ENCODE measurements at regions not wholly inside any gene's neighbourhood (a gene's known extent, or its start where the extent isn't known, plus 50 kb on each side); places are given as distances from the start of the nearest gene placed in this dataset.

DNA sequence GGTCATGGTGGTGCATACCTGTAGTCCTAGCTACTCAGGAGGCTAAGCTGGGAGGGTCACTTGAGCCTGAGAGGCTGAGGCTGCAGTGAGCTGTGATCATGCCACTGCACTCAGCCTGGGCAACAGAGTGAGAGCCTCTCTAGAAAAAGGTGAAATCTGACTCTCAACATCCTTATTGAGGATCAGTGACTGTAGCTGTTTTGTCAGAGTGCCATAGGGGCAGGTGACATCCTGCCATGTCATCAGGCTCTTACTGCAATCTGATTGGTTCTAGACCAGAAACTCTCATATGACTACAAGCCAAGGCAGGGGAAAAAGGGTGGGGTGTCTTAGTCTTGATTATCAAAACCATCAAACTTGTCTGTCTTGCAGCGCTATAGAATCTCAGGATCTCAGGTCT, 62.8 kb upstream of the NGF start:
- Histone ChIP-seq H3K4me2 (ENCODE audit: low read length) (no peak overlapping the region), H3K4me3 (ENCODE audit: low read length) (no peak overlapping the region), H3K4me1 (ENCODE audit: low read length) (no peaks in the 10 kb centered on the region), H3K27ac (ENCODE audit: low read length) (no peak overlapping the region), H3K36me3 (replicated peaks; ENCODE audit: low read depth, low read length) (no peaks in the 10 kb centered on the region), H3K27me3 (ENCODE audit: low read depth, low read length) (no peaks in the 10 kb centered on the region), H3K79me2 (ENCODE audit: low read length) (no peaks in the 10 kb centered on the region), H3K9ac (ENCODE audit: low read length) (no peak overlapping the region), H4K20me1 (ENCODE audit: insufficient read depth, low read length) (no peaks in the 10 kb centered on the region), H2AFZ (ENCODE audit: low read depth, low read length) (no peak overlapping the region), H3K9me3 (ENCODE audit: insufficient read depth, low read length) (no peaks in the 10 kb centered on the region)
- no peak for TF ChIP-seq EZH2phosphoT487 (IDR thresholded peaks at IDR 0.05; ENCODE audit: low read depth)
- TF ChIP-seq CTCF (IDR thresholded peaks at IDR 0.05; ENCODE audit: low read depth, low read length): no peak

DNA sequence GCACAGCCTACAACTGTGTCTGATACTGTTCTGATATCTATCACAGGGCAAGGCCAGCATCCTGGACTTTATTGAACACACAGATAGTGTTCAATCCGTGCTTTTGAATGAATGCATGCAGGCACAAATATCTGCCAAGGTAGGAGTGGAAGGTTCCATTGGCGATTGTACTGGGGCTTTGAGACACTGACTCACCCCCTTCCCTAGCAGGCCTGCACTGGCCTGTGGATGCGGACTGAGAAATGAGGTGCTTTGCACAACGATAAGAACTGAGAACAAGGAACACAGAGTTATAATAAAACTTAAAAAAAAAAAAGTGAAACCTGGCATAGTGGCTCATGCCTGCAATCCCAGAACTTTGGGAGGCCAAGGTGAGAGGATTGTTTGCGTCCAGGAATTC, 62.4 kb upstream of the NGF start:
- Histone ChIP-seq H3K4me3 (ENCODE audit: low read length) (no peak overlapping the region), H3K9me3 (ENCODE audit: insufficient read depth, low read length) (no peaks in the 10 kb centered on the region), H3K27me3 (ENCODE audit: low read depth, low read length) (no peaks in the 10 kb centered on the region), H3K36me3 (replicated peaks; ENCODE audit: low read depth, low read length) (no peaks in the 10 kb centered on the region), H3K79me2 (ENCODE audit: low read length) (no peaks in the 10 kb centered on the region), H3K4me2 (ENCODE audit: low read length) (no peak overlapping the region), H3K9ac (ENCODE audit: low read length) (no peak overlapping the region), H4K20me1 (ENCODE audit: insufficient read depth, low read length) (no peaks in the 10 kb centered on the region), H3K27ac (ENCODE audit: low read length) (no peak overlapping the region), H3K4me1 (ENCODE audit: low read length) (no peaks in the 10 kb centered on the region), H2AFZ (ENCODE audit: low read depth, low read length) (no peak overlapping the region)
- TF ChIP-seq CTCF (IDR thresholded peaks at IDR 0.05; ENCODE audit: low read depth, low read length) (no peak), EZH2phosphoT487 (IDR thresholded peaks at IDR 0.05; ENCODE audit: low read depth) (no peak)

DNA sequence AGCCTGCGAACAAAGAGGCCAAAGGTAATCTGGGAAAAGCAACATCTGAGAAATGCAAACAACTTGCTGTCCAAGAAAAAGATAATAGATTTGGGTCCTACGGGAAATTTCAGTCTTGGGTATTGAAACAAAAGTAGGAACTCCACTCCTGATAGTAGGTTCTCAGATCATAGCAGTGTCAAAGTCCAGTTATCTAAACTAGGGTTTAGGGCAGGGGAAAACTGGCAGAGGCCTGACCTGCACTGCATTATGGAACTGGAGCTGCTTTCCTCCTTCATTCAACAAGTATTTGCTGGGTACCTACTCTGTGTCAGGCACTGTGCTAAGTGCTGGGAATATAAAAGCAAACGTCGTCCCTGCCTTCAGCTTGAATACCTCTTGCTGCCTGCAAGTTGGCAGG, 60.7 kb upstream of the NGF start:
- H3K4me2 ChIP-seq (ENCODE audit: low read length): no peak overlapping the region
- TF ChIP-seq CTCF (IDR thresholded peaks at IDR 0.05; ENCODE audit: low read depth, low read length) (no peak), EZH2phosphoT487 (IDR thresholded peaks at IDR 0.05; ENCODE audit: low read depth) (no peak)
- no peak overlapping the region for H3K9ac ChIP-seq (ENCODE audit: low read length)
- H3K4me3 ChIP-seq (ENCODE audit: low read length): no peak overlapping the region
- no peaks in the 10 kb centered on the region for H3K27me3 ChIP-seq (ENCODE audit: low read depth, low read length)
- no peaks in the 10 kb centered on the region for H3K9me3 ChIP-seq (ENCODE audit: insufficient read depth, low read length)
- H3K36me3 ChIP-seq (replicated peaks; ENCODE audit: low read depth, low read length): no peaks in the 10 kb centered on the region
- H2AFZ ChIP-seq (ENCODE audit: low read depth, low read length): no peak overlapping the region
- no peak overlapping the region for H3K27ac ChIP-seq (ENCODE audit: low read length)
- H3K4me1 ChIP-seq (ENCODE audit: low read length): no peaks in the 10 kb centered on the region
- H3K79me2 ChIP-seq (ENCODE audit: low read length): no peaks in the 10 kb centered on the region
- no peaks in the 10 kb centered on the region for H4K20me1 ChIP-seq (ENCODE audit: insufficient read depth, low read length)
